ENCODE measurements at regions not wholly inside any gene's neighbourhood (a gene's known extent, or its start where the extent isn't known, plus 50 kb on each side); places are given as distances from the start of the nearest gene placed in this dataset.
"Not testable (repeated sequence)": the region's sequence is repeated elsewhere in the genome, so short reads cannot be mapped to it uniquely, and the experiment has no call there.

DNA sequence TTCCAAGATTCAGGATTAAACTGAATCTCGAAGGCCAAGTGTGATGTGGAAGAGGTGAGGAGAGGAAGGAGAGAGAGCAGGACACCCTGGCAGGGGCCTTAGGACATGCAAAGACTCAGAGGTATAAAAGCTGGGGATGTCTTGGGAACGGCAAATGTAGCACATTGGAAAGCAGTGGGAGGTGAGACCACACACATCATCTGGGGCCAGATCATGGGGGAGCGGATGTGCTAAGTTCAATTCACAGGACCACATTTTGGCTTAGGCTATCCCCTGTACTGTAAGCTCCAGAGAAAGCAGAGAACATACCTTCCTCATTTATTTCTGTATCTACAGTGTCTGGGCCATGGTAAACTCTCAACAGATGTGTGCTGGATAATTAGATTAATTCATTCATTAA is 59.5 kb upstream of the MBOAT1 start:
- Histone ChIP-seq H2AFZ (ENCODE audit: control insufficient read depth, low read length) (no peak overlapping the region), H3K4me1 (ENCODE audit: control insufficient read depth, extremely low read depth, insufficient read depth, low read length) (peaks cover 9% of the 10 kb centered on the region), H3K4me3 (ENCODE audit: control insufficient read depth in 2 of 3, extremely low read depth in 1 of 3, insufficient read depth in 2 of 3, low read depth in 1 of 3, low read length in 3 of 3) (no peak overlapping the region), H3K79me2 (ENCODE audit: control insufficient read depth, insufficient read depth, low read length) (no peaks in the 10 kb centered on the region), H3K9ac (ENCODE audit: control insufficient read depth, extremely low read depth, insufficient read depth, low read length) (no peak overlapping the region), H4K20me1 (ENCODE audit: control insufficient read depth, extremely low read depth, insufficient read depth, low read length) (no peaks in the 10 kb centered on the region), H3K36me3 (ENCODE audit: control insufficient read depth in 2 of 2, extremely low read depth in 1 of 2, insufficient read depth in 2 of 2, low read length in 2 of 2) (no peaks in the 10 kb centered on the region), H3K9me1 (ENCODE audit: control insufficient read depth, extremely low read depth, insufficient read depth, low read length) (no peaks in the 10 kb centered on the region), H3K27me3 (ENCODE audit: control insufficient read depth, extremely low read depth, insufficient read depth, low read length) (no peaks in the 10 kb centered on the region), H3K4me2 (ENCODE audit: control insufficient read depth, extremely low read depth, insufficient read depth, low read depth, low read length) (no peak overlapping the region), H3K27ac (ENCODE audit: control insufficient read depth, insufficient read depth, low read length) (no peak overlapping the region), H3K9me3 (ENCODE audit: control insufficient read depth, low read depth, low read length) (no peaks in the 10 kb centered on the region)
- no peak for TF ChIP-seq EZH2 (IDR thresholded peaks at IDR 0.05; ENCODE audit: low read length)
- TF ChIP-seq, protein P1, sequence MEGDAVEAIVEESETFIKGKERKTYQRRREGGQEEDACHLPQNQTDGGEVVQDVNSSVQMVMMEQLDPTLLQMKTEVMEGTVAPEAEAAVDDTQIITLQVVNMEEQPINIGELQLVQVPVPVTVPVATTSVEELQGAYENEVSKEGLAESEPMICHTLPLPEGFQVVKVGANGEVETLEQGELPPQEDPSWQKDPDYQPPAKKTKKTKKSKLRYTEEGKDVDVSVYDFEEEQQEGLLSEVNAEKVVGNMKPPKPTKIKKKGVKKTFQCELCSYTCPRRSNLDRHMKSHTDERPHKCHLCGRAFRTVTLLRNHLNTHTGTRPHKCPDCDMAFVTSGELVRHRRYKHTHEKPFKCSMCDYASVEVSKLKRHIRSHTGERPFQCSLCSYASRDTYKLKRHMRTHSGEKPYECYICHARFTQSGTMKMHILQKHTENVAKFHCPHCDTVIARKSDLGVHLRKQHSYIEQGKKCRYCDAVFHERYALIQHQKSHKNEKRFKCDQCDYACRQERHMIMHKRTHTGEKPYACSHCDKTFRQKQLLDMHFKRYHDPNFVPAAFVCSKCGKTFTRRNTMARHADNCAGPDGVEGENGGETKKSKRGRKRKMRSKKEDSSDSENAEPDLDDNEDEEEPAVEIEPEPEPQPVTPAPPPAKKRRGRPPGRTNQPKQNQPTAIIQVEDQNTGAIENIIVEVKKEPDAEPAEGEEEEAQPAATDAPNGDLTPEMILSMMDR (optimal IDR thresholded peaks at IDR 0.05 in 1 of 3, IDR thresholded peaks at IDR 0.05 in 1 of 3, conservative IDR thresholded peaks at IDR 0.05 in 1 of 3; ENCODE audit: extremely low read depth in 1 of 3, insufficient read depth in 2 of 3, low read length in 3 of 3): no peak
- FAIRE-seq (no peak), DNase-seq (ENCODE audit: low read depth, low spot score) (no peak)
- dilution Hi-C loops (cut with MboI; ENCODE audit: extremely low pct_ligation_motif_present, low sequenced_read_pairs): no loop called here

DNA sequence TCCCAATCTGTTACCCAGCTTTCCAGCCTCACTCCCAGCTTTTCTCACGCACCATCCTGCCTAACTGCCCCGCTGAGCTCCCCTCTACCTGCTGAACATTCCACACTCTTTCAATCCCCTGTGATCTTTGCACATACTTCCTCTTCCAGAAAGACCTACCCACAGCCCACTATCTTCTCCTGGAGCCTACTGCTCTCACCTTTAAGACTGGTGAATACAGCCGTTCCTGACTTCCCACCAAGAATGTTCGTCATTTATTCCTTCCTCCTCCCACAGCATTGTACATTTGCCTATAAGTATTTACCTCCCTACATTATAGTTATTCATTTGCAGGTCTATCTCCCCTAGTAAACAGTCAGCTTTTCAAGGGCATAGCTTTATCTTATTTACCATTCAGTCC is 61.9 kb upstream of the MBOAT1 start:
- dilution Hi-C loops (cut with MboI; ENCODE audit: extremely low pct_ligation_motif_present, low sequenced_read_pairs): no loop called here
- Histone ChIP-seq H3K9me1 (ENCODE audit: control insufficient read depth, extremely low read depth, insufficient read depth, low read length) (no peaks in the 10 kb centered on the region), H3K9me3 (ENCODE audit: control insufficient read depth, low read depth, low read length) (no peaks in the 10 kb centered on the region), H3K36me3 (ENCODE audit: control insufficient read depth in 2 of 2, extremely low read depth in 1 of 2, insufficient read depth in 2 of 2, low read length in 2 of 2) (no peaks in the 10 kb centered on the region), H3K79me2 (ENCODE audit: control insufficient read depth, insufficient read depth, low read length) (no peaks in the 10 kb centered on the region), H3K4me3 (ENCODE audit: control insufficient read depth in 2 of 3, extremely low read depth in 1 of 3, insufficient read depth in 2 of 3, low read depth in 1 of 3, low read length in 3 of 3) (no peak overlapping the region), H3K9ac (ENCODE audit: control insufficient read depth, extremely low read depth, insufficient read depth, low read length) (no peak overlapping the region), H4K20me1 (ENCODE audit: control insufficient read depth, extremely low read depth, insufficient read depth, low read length) (no peaks in the 10 kb centered on the region), H2AFZ (ENCODE audit: control insufficient read depth, low read length) (no peak overlapping the region), H3K4me1 (ENCODE audit: control insufficient read depth, extremely low read depth, insufficient read depth, low read length) (no peaks in the 10 kb centered on the region), H3K4me2 (ENCODE audit: control insufficient read depth, extremely low read depth, insufficient read depth, low read depth, low read length) (no peak overlapping the region), H3K27ac (ENCODE audit: control insufficient read depth, insufficient read depth, low read length) (no peak overlapping the region), H3K27me3 (ENCODE audit: control insufficient read depth, extremely low read depth, insufficient read depth, low read length) (no peaks in the 10 kb centered on the region)
- DNase-seq (ENCODE audit: low read depth, low spot score): no peak
- TF ChIP-seq, protein P1 (optimal IDR thresholded peaks at IDR 0.05 in 1 of 3, IDR thresholded peaks at IDR 0.05 in 1 of 3, conservative IDR thresholded peaks at IDR 0.05 in 1 of 3; ENCODE audit: extremely low read depth in 1 of 3, insufficient read depth in 2 of 3, low read length in 3 of 3): no peak
- no peak for TF ChIP-seq EZH2 (IDR thresholded peaks at IDR 0.05; ENCODE audit: low read length)
- FAIRE-seq: no peak

DNA sequence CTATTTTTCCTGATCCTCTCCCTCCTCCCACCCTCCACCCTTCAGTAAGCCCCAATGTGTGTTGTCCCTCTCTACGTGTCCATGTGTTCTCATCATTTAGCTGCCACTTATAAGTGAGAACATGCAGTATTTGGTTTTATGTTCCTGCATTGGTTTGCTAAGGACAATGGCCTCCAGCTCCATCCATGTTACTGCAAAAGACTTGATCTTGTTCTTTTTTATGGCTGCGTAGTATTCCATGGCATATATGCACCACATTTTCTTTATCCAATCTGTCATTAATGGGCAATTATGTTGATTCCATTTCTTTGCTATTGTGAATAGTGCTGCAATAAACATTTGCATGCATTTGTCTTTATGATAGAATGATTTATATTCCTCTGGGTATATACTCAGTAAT is 63.6 kb upstream of the MBOAT1 start:
- H3K9ac ChIP-seq (ENCODE audit: control insufficient read depth, extremely low read depth, insufficient read depth, low read length); H3K79me2 ChIP-seq (ENCODE audit: control insufficient read depth, insufficient read depth, low read length); H4K20me1 ChIP-seq (ENCODE audit: control insufficient read depth, extremely low read depth, insufficient read depth, low read length); H3K27ac ChIP-seq (ENCODE audit: control insufficient read depth, insufficient read depth, low read length); H3K36me3 ChIP-seq (ENCODE audit: control insufficient read depth in 2 of 2, extremely low read depth in 1 of 2, insufficient read depth in 2 of 2, low read length in 2 of 2); FAIRE-seq; H3K9me3 ChIP-seq (ENCODE audit: control insufficient read depth, low read depth, low read length); H3K27me3 ChIP-seq (ENCODE audit: control insufficient read depth, extremely low read depth, insufficient read depth, low read length); DNase-seq (ENCODE audit: low read depth, low spot score); H3K9me1 ChIP-seq (ENCODE audit: control insufficient read depth, extremely low read depth, insufficient read depth, low read length); H3K4me1 ChIP-seq (ENCODE audit: control insufficient read depth, extremely low read depth, insufficient read depth, low read length); dilution Hi-C loops (cut with MboI; ENCODE audit: extremely low pct_ligation_motif_present, low sequenced_read_pairs); H2AFZ ChIP-seq (ENCODE audit: control insufficient read depth, low read length); H3K4me3 ChIP-seq (ENCODE audit: control insufficient read depth in 2 of 3, extremely low read depth in 1 of 3, insufficient read depth in 2 of 3, low read depth in 1 of 3, low read length in 3 of 3); H3K4me2 ChIP-seq (ENCODE audit: control insufficient read depth, extremely low read depth, insufficient read depth, low read depth, low read length): not testable (repeated sequence)

DNA sequence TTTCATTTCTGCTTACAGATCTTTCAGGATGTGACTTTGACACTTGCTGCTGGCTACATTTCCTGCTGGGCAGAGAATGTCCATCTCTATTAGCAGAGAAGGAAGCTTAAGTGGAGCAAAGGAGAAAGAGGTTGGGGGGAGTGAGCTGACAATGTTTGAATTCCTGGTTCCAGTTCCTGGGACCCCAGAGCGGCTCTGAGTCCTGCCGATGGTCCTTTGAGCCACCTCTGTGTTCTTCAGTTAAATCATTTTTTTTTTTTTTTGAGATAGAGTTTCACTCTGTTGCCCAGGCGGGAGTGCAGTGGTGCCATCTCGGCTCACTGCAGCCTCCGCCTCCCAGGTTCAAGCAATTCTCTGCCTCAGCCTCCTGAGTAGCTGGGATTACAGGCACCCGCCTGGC is 65.5 kb upstream of the MBOAT1 start:
- DNase-seq (ENCODE audit: low read depth, low spot score); dilution Hi-C loops (cut with MboI; ENCODE audit: extremely low pct_ligation_motif_present, low sequenced_read_pairs); FAIRE-seq: not testable (repeated sequence)

More for the DNA sequence above, 65.5 kb upstream of the MBOAT1 start:
- H3K9me1 ChIP-seq (ENCODE audit: control insufficient read depth, extremely low read depth, insufficient read depth, low read length); H3K27me3 ChIP-seq (ENCODE audit: control insufficient read depth, extremely low read depth, insufficient read depth, low read length); H3K4me3 ChIP-seq (ENCODE audit: control insufficient read depth in 2 of 3, extremely low read depth in 1 of 3, insufficient read depth in 2 of 3, low read depth in 1 of 3, low read length in 3 of 3); H2AFZ ChIP-seq (ENCODE audit: control insufficient read depth, low read length); H3K4me1 ChIP-seq (ENCODE audit: control insufficient read depth, extremely low read depth, insufficient read depth, low read length); H4K20me1 ChIP-seq (ENCODE audit: control insufficient read depth, extremely low read depth, insufficient read depth, low read length); H3K79me2 ChIP-seq (ENCODE audit: control insufficient read depth, insufficient read depth, low read length); H3K9ac ChIP-seq (ENCODE audit: control insufficient read depth, extremely low read depth, insufficient read depth, low read length); H3K27ac ChIP-seq (ENCODE audit: control insufficient read depth, insufficient read depth, low read length); H3K4me2 ChIP-seq (ENCODE audit: control insufficient read depth, extremely low read depth, insufficient read depth, low read depth, low read length); H3K36me3 ChIP-seq (ENCODE audit: control insufficient read depth in 2 of 2, extremely low read depth in 1 of 2, insufficient read depth in 2 of 2, low read length in 2 of 2); H3K9me3 ChIP-seq (ENCODE audit: control insufficient read depth, low read depth, low read length): not testable (repeated sequence)
